ENCODE measurements at regions not wholly inside any gene's neighbourhood (a gene's known extent, or its start where the extent isn't known, plus 50 kb on each side); places are given as distances from the start of the nearest gene placed in this dataset.

GRCh38 chr11:11148104-11148509 is 204.9 kb downstream of the CSNK2A3 start:
- TF ChIP-seq YY1 (IDR thresholded peaks at IDR 0.05; ENCODE audit: low read depth), result no peak
- no peak for TF ChIP-seq USF1 (IDR thresholded peaks at IDR 0.05)
- TF ChIP-seq MAX (IDR thresholded peaks at IDR 0.05), result no peak
- no peak for TF ChIP-seq CEBPB (IDR thresholded peaks at IDR 0.05)
- no peak for TF ChIP-seq REST (IDR thresholded peaks at IDR 0.05; ENCODE audit: low read depth)
- TF ChIP-seq EP300 (IDR thresholded peaks at IDR 0.05; ENCODE audit: borderline replicate concordance), result no peak
- peak; percentile 27; the same call in 1 of the 2 replicates for TF ChIP-seq RAD21 (IDR thresholded peaks at IDR 0.05; ENCODE audit: low read depth)
- TF ChIP-seq CREB1 (IDR thresholded peaks at IDR 0.05; ENCODE audit: low read depth), result no peak
- no peak for TF ChIP-seq TAF1 (IDR thresholded peaks at IDR 0.05; ENCODE audit: low read depth)
- no peak for TF ChIP-seq ZBTB7A (IDR thresholded peaks at IDR 0.05; ENCODE audit: low read depth)
- TF ChIP-seq EGR1 (IDR thresholded peaks at IDR 0.05), result no peak
- TF ChIP-seq TEAD4 (IDR thresholded peaks at IDR 0.05), result peak; percentile 86
- peak; percentile 34; the same call in 1 of the 2 replicates for TF ChIP-seq NFIC (IDR thresholded peaks at IDR 0.05)
- no peak for TF ChIP-seq FOXM1 (IDR thresholded peaks at IDR 0.05; ENCODE audit: borderline replicate concordance, low read depth)

- TF ChIP-seq RAD21 (IDR thresholded peaks at IDR 0.05; ENCODE audit: low read depth) (no peak), EP300 (IDR thresholded peaks at IDR 0.05; ENCODE audit: borderline replicate concordance) (no peak), EGR1 (IDR thresholded peaks at IDR 0.05) (no peak), USF1 (IDR thresholded peaks at IDR 0.05) (no peak), YY1 (IDR thresholded peaks at IDR 0.05; ENCODE audit: low read depth) (no peak), ZBTB7A (IDR thresholded peaks at IDR 0.05; ENCODE audit: low read depth) (no peak), TAF1 (IDR thresholded peaks at IDR 0.05; ENCODE audit: low read depth) (no peak), CREB1 (IDR thresholded peaks at IDR 0.05; ENCODE audit: low read depth) (no peak), FOXM1 (IDR thresholded peaks at IDR 0.05; ENCODE audit: borderline replicate concordance, low read depth) (no peak), CEBPB (IDR thresholded peaks at IDR 0.05) (no peak), TEAD4 (IDR thresholded peaks at IDR 0.05) (no peak), TCF12 (IDR thresholded peaks at IDR 0.05; ENCODE audit: low read depth) (no peak), REST (IDR thresholded peaks at IDR 0.05; ENCODE audit: low read depth) (no peak), MAX (IDR thresholded peaks at IDR 0.05) (no peak), NFIC (IDR thresholded peaks at IDR 0.05) (no peak)
These were observed 206.2 kb downstream of the CSNK2A3 start for GRCh38 chr11:11146830-11147229.

GRCh38 chr11:11143849-11144248 is 209.2 kb downstream of the CSNK2A3 start:
- TF ChIP-seq FOXM1 (IDR thresholded peaks at IDR 0.05; ENCODE audit: borderline replicate concordance, low read depth) (no peak), EP300 (IDR thresholded peaks at IDR 0.05; ENCODE audit: borderline replicate concordance) (no peak)

GRCh38 chr11:11142430-11142829 is 210.6 kb downstream of the CSNK2A3 start:
- no peak for TF ChIP-seq CREB1 (IDR thresholded peaks at IDR 0.05; ENCODE audit: low read depth)
- no peak for TF ChIP-seq CEBPB (IDR thresholded peaks at IDR 0.05)
- no peak for TF ChIP-seq NFIC (IDR thresholded peaks at IDR 0.05)
- TF ChIP-seq EGR1 (IDR thresholded peaks at IDR 0.05), result no peak
- no peak for TF ChIP-seq TEAD4 (IDR thresholded peaks at IDR 0.05)
- TF ChIP-seq TCF12 (IDR thresholded peaks at IDR 0.05; ENCODE audit: low read depth), result no peak

- TF ChIP-seq RAD21 (IDR thresholded peaks at IDR 0.05; ENCODE audit: low read depth), result no peak
- TF ChIP-seq NFIC (IDR thresholded peaks at IDR 0.05), result no peak
- TF ChIP-seq USF1 (IDR thresholded peaks at IDR 0.05), result no peak
- no peak for TF ChIP-seq EP300 (IDR thresholded peaks at IDR 0.05; ENCODE audit: borderline replicate concordance)
- TF ChIP-seq TEAD4 (IDR thresholded peaks at IDR 0.05), result no peak
- TF ChIP-seq ZBTB7A (IDR thresholded peaks at IDR 0.05; ENCODE audit: low read depth), result no peak
- TF ChIP-seq TAF1 (IDR thresholded peaks at IDR 0.05; ENCODE audit: low read depth), result no peak
- no peak for TF ChIP-seq CREB1 (IDR thresholded peaks at IDR 0.05; ENCODE audit: low read depth)
- TF ChIP-seq EGR1 (IDR thresholded peaks at IDR 0.05), result no peak
- TF ChIP-seq YY1 (IDR thresholded peaks at IDR 0.05; ENCODE audit: low read depth), result no peak
- no peak for TF ChIP-seq MAX (IDR thresholded peaks at IDR 0.05)
- TF ChIP-seq TCF12 (IDR thresholded peaks at IDR 0.05; ENCODE audit: low read depth), result no peak
- no peak for TF ChIP-seq CEBPB (IDR thresholded peaks at IDR 0.05)
- no peak for TF ChIP-seq REST (IDR thresholded peaks at IDR 0.05; ENCODE audit: low read depth)
These were observed 212.0 kb downstream of the CSNK2A3 start for GRCh38 chr11:11141065-11141464.

Data from Ishikawa (cell line).